Vagina (tissue), 2 donors: ENCODE measurements at regions not wholly inside any gene's neighbourhood (a gene's known extent, or its start where the extent isn't known, plus 50 kb on each side); places are given as distances from the start of the nearest gene placed in this dataset.

Experiments used
- POLR2AphosphoS5 ChIP-seq, 2 donors: sonication (generic); formaldehyde crosslinking; IDR thresholded peaks; one replicate each; pipeline ENCODE4 v1.9.0; 2017; ENCODE audit warnings: antibody characterized with exemption in 2 of 2, mild to moderate bottlenecking in 2 of 2, low read depth in 1 of 2; ENCODE audit not compliant: insufficient read depth in 1 of 2
- TF ChIP-seq, protein P1 (sequence below), 3 experiments: fragments of 450-650 bp in 2 of 3; fragments of 200-600 bp in 1 of 3; sonication (generic) in 1 of 3; IDR thresholded peaks; one replicate each; pipeline ENCODE4 v1.5.1; 2017 to 2019; ENCODE audit warnings: antibody characterized with exemption in 3 of 3, mild to moderate bottlenecking in 2 of 3, moderate library complexity in 2 of 3

DNA sequence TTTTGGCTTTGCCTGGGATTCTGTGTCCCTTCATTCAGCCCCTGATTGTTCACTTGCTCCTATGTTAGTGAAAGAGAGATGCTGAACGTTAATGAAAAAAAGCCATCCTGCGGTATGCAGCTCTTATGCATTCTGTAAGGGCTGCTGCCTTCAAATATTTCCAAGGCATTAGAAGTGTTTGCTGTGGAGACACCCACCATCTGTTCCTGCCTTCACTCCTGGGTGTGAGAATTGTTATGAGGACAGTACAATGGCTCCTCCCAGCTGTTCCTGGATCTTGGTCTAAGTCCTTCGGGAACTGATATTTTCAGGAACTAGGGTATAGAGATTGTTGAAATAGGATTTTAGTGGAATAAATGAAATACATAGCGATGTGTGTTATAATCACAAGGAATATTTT is 427.1 kb upstream of the FAM47C start:
- TF ChIP-seq, protein P1, sequence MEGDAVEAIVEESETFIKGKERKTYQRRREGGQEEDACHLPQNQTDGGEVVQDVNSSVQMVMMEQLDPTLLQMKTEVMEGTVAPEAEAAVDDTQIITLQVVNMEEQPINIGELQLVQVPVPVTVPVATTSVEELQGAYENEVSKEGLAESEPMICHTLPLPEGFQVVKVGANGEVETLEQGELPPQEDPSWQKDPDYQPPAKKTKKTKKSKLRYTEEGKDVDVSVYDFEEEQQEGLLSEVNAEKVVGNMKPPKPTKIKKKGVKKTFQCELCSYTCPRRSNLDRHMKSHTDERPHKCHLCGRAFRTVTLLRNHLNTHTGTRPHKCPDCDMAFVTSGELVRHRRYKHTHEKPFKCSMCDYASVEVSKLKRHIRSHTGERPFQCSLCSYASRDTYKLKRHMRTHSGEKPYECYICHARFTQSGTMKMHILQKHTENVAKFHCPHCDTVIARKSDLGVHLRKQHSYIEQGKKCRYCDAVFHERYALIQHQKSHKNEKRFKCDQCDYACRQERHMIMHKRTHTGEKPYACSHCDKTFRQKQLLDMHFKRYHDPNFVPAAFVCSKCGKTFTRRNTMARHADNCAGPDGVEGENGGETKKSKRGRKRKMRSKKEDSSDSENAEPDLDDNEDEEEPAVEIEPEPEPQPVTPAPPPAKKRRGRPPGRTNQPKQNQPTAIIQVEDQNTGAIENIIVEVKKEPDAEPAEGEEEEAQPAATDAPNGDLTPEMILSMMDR (IDR thresholded peaks at IDR 0.05) = no peak
- no peak for TF ChIP-seq POLR2AphosphoS5 (IDR thresholded peaks at IDR 0.05; ENCODE audit: insufficient read depth in 1 of 2, low read depth in 1 of 2)
